HFF-Myc (cell line): ENCODE measurements at regions not wholly inside any gene's neighbourhood (a gene's known extent, or its start where the extent isn't known, plus 50 kb on each side); places are given as distances from the start of the nearest gene placed in this dataset.

Experiments
- DNase-seq: peaks from one replicate; pipeline ENCODE4 v3.0.0-alpha.2; 2011; ENCODE audit warnings: low read depth; ENCODE audit errors: extremely low read depth
- H3K4me3 ChIP-seq: replicated peaks from 2 replicates; pipeline ENCODE4 v1.5.1; 2011; ENCODE audit warnings: low read depth, mild to moderate bottlenecking, control low read depth, low read length
- TF ChIP-seq, protein P1 (sequence below): IDR thresholded peaks from 2 replicates; pipeline ENCODE4 v1.5.1; 2012; ENCODE audit warnings: mild to moderate bottlenecking, low read depth, low read length, control low read depth; ENCODE audit errors: missing control alignments

- TF ChIP-seq, protein P1, sequence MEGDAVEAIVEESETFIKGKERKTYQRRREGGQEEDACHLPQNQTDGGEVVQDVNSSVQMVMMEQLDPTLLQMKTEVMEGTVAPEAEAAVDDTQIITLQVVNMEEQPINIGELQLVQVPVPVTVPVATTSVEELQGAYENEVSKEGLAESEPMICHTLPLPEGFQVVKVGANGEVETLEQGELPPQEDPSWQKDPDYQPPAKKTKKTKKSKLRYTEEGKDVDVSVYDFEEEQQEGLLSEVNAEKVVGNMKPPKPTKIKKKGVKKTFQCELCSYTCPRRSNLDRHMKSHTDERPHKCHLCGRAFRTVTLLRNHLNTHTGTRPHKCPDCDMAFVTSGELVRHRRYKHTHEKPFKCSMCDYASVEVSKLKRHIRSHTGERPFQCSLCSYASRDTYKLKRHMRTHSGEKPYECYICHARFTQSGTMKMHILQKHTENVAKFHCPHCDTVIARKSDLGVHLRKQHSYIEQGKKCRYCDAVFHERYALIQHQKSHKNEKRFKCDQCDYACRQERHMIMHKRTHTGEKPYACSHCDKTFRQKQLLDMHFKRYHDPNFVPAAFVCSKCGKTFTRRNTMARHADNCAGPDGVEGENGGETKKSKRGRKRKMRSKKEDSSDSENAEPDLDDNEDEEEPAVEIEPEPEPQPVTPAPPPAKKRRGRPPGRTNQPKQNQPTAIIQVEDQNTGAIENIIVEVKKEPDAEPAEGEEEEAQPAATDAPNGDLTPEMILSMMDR = no peak
- peak; percentile 30 for DNase-seq
- no peak overlapping the region for H3K4me3 ChIP-seq
Measured at GRCh38 chr11:92276773-92277172, 52.2 kb downstream of the FAT3 start.

GRCh38 chr11:92277871-92278270, 53.3 kb downstream of the FAT3 start:
- DNase-seq = no peak
- TF ChIP-seq, protein P1 = no peak
- H3K4me3 ChIP-seq = no peak overlapping the region

DNA sequence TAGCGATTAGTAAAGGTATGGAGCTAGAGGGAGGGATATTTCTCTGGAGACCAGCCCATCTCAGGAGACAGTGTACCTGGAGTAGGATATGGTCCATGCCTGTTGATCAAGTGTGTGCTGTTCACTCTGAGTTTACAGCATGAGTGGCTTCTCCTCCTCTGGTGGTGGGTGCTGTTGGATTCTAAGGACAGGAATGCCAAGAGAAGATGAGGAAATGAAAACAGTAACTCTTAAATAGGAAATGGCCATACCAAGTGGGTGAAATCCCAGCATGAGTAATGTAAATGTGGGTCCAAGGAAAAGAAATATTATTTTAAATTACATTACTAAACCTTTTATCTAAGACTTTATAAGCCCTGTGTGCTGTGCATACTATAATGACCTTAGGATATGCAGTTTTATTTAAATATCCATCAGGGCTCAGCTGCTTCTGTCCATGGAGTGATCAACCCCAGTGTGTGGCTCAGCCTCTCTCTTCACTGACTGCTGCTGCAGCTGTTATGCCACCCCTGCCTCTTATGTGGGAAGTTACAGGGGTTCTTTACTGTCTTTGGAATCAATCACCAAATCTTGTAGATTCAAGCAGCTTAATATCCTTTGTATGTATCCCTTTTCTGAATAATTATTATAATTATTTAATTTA, 54.3 kb downstream of the FAT3 start:
- no peak for DNase-seq
- H3K4me3 ChIP-seq = no peak overlapping the region
- TF ChIP-seq, protein P1 = no peak

DNA sequence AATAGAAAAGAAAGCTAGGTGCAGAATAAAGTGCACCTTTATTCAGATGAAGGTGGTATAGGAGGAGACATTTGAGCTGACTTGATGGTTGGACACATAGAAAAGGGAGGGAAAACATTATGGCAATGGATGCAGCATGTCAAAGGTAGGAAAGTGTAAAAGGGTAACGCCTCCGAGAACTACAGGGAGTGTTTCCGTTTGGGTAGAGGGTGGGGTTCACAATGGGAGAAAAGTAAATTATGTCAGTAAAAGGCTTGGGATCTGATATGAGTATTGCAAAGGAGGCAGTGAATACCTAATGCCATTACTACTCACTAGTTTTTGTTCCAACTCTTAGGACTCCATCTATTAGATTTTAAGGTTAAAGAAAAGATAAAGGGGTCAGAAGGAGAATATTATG, 59.5 kb downstream of the FAT3 start:
- H3K4me3 ChIP-seq = no peak overlapping the region
- TF ChIP-seq, protein P1 = no peak
- DNase-seq = no peak

GRCh38 chr11:92284558-92284957, 59.9 kb downstream of the FAT3 start:
- no peak overlapping the region for H3K4me3 ChIP-seq
- DNase-seq = no peak
- TF ChIP-seq, protein P1 = no peak

DNA sequence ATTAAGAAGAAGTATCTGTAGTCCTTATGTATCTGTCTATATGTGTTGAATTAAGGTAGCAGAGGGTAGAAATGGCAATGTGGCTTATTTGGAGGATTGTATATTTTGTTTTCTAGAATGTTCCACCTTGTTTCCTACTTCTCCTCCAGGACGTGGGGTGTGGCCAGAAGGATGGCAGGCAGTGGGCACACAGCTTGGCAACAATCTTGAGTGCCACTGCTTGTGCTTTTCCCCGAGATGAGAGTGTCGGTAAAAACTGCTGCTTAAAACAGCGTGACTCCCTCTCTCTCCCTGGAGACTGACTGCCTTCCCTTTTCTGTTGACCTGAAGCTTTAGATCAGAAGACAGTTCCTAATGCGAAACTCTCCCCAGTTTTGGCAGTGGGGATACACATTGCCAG, 61.2 kb downstream of the FAT3 start:
- DNase-seq = no peak
- TF ChIP-seq, protein P1 = no peak
- H3K4me3 ChIP-seq = no peak overlapping the region

DNA sequence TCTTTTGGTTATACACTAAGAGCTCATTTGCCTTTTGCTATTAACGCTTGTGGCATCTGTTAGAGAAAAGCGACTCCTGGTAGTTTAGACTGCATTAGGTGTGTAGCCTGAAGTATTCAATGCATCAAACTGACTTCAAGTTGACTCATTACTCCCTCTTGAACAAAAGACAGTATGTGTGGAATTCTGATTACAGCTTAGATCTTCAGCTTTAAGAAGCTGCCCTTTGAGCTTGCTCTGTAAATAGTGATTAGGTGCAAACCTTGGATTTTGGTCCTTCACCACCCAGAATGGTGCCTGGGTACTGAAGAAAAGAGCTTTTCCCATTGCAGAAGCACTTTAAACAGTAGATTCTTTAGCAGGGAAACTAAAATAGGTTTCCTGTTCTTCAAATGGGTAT, 62.1 kb downstream of the FAT3 start:
- DNase-seq = no peak
- TF ChIP-seq, protein P1 = no peak
- H3K4me3 ChIP-seq = no peak overlapping the region
